ENCODE measurements at regions not wholly inside any gene's neighbourhood (a gene's known extent, or its start where the extent isn't known, plus 50 kb on each side); places are given as distances from the start of the nearest gene placed in this dataset.
"Not testable (repeated sequence)": the region's sequence is repeated elsewhere in the genome, so short reads cannot be mapped to it uniquely, and the experiment has no call there.

DNA sequence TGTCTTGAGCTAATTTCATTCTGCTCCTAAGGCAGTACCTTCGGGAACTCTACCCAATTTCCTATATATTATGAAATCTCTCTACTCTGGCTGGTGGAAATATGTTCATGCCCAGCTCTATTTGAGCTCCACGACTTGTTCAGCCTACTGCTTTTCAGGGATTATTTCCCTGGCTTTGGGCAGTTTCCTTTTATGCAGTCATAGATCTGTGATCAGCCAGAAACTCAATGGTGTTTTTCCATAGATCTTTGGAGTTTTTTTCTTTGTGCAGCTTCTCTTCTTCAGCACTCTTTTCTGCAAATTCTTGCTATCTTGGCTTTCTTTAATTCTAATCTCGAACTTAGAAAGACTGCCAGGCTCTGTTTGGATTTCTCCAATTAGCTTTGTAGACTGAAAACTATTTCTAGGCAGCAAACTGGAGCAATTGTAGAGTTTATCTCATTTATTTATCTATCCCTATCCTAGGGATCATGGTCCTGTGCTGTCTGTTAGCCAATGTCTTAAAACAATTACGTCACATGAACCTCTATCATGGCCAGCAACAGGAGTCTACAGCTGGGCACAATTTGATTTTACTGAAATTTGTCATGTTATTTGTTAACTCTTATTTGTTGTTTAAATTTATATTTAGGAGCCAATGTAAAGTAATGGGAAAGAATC, 328.4 kb downstream of the BCKDHB start:
- Histone ChIP-seq H3K9me3 (ENCODE audit: control insufficient read depth in 5 of 5, low read length in 5 of 5) (peaks cover 0 to 4% (median 0%) of the 10 kb centered on the region in 5 donors), H3K4me1 (ENCODE audit: control insufficient read depth in 5 of 5, insufficient read depth in 5 of 5, low read length in 5 of 5) (peaks cover 0 to 3% (median 0%) of the 10 kb centered on the region in 5 donors), H3K27me3 (ENCODE audit: control insufficient read depth in 5 of 5, insufficient read depth in 4 of 5, low read length in 5 of 5) (no peaks in the 10 kb centered on the region), H3K27ac (ENCODE audit: low read depth, low read length) (no peak overlapping the region), H3K4me3 (ENCODE audit: low read depth in 1 of 5, low read length in 5 of 5) (no peak overlapping the region), H3K36me3 (ENCODE audit: control insufficient read depth in 5 of 5, insufficient read depth in 5 of 5, low read length in 5 of 5) (no peaks in the 10 kb centered on the region), H3K9ac (ENCODE audit: low read length in 5 of 5) (no peak overlapping the region)

GRCh38 chr6:80433673-80434025, 327.2 kb downstream of the BCKDHB start:
- H3K36me3 ChIP-seq (ENCODE audit: control insufficient read depth in 5 of 5, insufficient read depth in 5 of 5, low read length in 5 of 5): no peaks in the 10 kb centered on the region
- no peak overlapping the region for H3K4me3 ChIP-seq (ENCODE audit: low read depth in 1 of 5, low read length in 5 of 5)

GRCh38 chr6:80433010-80433672, 326.7 kb downstream of the BCKDHB start:
- H3K9ac ChIP-seq (ENCODE audit: low read length in 5 of 5): no peak overlapping the region
- H3K4me3 ChIP-seq (ENCODE audit: low read depth in 1 of 5, low read length in 5 of 5): no peak overlapping the region
- H3K4me1 ChIP-seq (ENCODE audit: control insufficient read depth in 5 of 5, insufficient read depth in 5 of 5, low read length in 5 of 5): peaks cover 0 to 3% (median 0%) of the 10 kb centered on the region in 5 donors
- H3K36me3 ChIP-seq (ENCODE audit: control insufficient read depth in 5 of 5, insufficient read depth in 5 of 5, low read length in 5 of 5): no peaks in the 10 kb centered on the region
- H3K27ac ChIP-seq (ENCODE audit: low read depth, low read length): no peak overlapping the region
- H3K9me3 ChIP-seq (ENCODE audit: control insufficient read depth in 5 of 5, low read length in 5 of 5): peaks cover 0 to 4% (median 0%) of the 10 kb centered on the region in 5 donors
- H3K27me3 ChIP-seq (ENCODE audit: control insufficient read depth in 5 of 5, insufficient read depth in 4 of 5, low read length in 5 of 5): no peaks in the 10 kb centered on the region

More at GRCh38 chr6:80433673-80434025, 327.2 kb downstream of the BCKDHB start:
- Histone ChIP-seq H3K9ac (ENCODE audit: low read length in 5 of 5) (no peak overlapping the region), H3K27me3 (ENCODE audit: control insufficient read depth in 5 of 5, insufficient read depth in 4 of 5, low read length in 5 of 5) (no peaks in the 10 kb centered on the region), H3K9me3 (ENCODE audit: control insufficient read depth in 5 of 5, low read length in 5 of 5) (peaks cover 0 to 4% (median 0%) of the 10 kb centered on the region in 5 donors), H3K27ac (ENCODE audit: low read depth, low read length) (no peak overlapping the region), H3K4me1 (ENCODE audit: control insufficient read depth in 5 of 5, insufficient read depth in 5 of 5, low read length in 5 of 5) (peaks cover 0 to 3% (median 0%) of the 10 kb centered on the region in 5 donors)

- Histone ChIP-seq H3K4me1 (ENCODE audit: control insufficient read depth in 5 of 5, insufficient read depth in 5 of 5, low read length in 5 of 5) (no peaks in the 10 kb centered on the region), H3K27me3 (ENCODE audit: control insufficient read depth in 5 of 5, insufficient read depth in 4 of 5, low read length in 5 of 5) (no peaks in the 10 kb centered on the region), H3K27ac (ENCODE audit: low read depth, low read length) (no peak overlapping the region), H3K36me3 (ENCODE audit: control insufficient read depth in 5 of 5, insufficient read depth in 5 of 5, low read length in 5 of 5) (peaks cover 0 to 3% (median 0%) of the 10 kb centered on the region in 5 donors), H3K9me3 (ENCODE audit: control insufficient read depth in 5 of 5, low read length in 5 of 5) (peaks cover 5 to 30% (median 20%) of the 10 kb centered on the region in 5 donors), H3K9ac (ENCODE audit: low read length in 5 of 5) (no peak overlapping the region), H3K4me3 (ENCODE audit: low read depth in 1 of 5, low read length in 5 of 5) (no peak overlapping the region)
These were observed 318.8 kb downstream of the BCKDHB start for GRCh38 chr6:80425089-80425823.

- Histone ChIP-seq H3K9ac (ENCODE audit: low read length in 5 of 5) (no peak overlapping the region), H3K27ac (ENCODE audit: low read depth, low read length) (no peak overlapping the region), H3K9me3 (ENCODE audit: control insufficient read depth in 5 of 5, low read length in 5 of 5) (peaks cover 0 to 13% (median 3%) of the 10 kb centered on the region in 5 donors), H3K4me1 (ENCODE audit: control insufficient read depth in 5 of 5, insufficient read depth in 5 of 5, low read length in 5 of 5) (no peaks in the 10 kb centered on the region), H3K4me3 (ENCODE audit: low read depth in 1 of 5, low read length in 5 of 5) (no peak overlapping the region), H3K36me3 (ENCODE audit: control insufficient read depth in 5 of 5, insufficient read depth in 5 of 5, low read length in 5 of 5) (no peaks in the 10 kb centered on the region), H3K27me3 (ENCODE audit: control insufficient read depth in 5 of 5, insufficient read depth in 4 of 5, low read length in 5 of 5) (no peaks in the 10 kb centered on the region)
These were observed 305.0 kb downstream of the BCKDHB start for GRCh38 chr6:80411486-80411885.

GRCh38 chr6:80407976-80408375, 301.5 kb downstream of the BCKDHB start:
- not testable (repeated sequence) for H3K27ac ChIP-seq (ENCODE audit: low read depth, low read length); H3K9ac ChIP-seq (ENCODE audit: low read length in 5 of 5); H3K27me3 ChIP-seq (ENCODE audit: control insufficient read depth in 5 of 5, insufficient read depth in 4 of 5, low read length in 5 of 5); H3K4me3 ChIP-seq (ENCODE audit: low read depth in 1 of 5, low read length in 5 of 5); H3K4me1 ChIP-seq (ENCODE audit: control insufficient read depth in 5 of 5, insufficient read depth in 5 of 5, low read length in 5 of 5); H3K36me3 ChIP-seq (ENCODE audit: control insufficient read depth in 5 of 5, insufficient read depth in 5 of 5, low read length in 5 of 5)
- peaks cover 0 to 11% (median 3%) of the 10 kb centered on the region in 5 donors for H3K9me3 ChIP-seq (ENCODE audit: control insufficient read depth in 5 of 5, low read length in 5 of 5)

GRCh38 chr6:80404889-80405288, 298.4 kb downstream of the BCKDHB start:
- H3K27me3 ChIP-seq (ENCODE audit: control insufficient read depth in 5 of 5, insufficient read depth in 4 of 5, low read length in 5 of 5): no peaks in the 10 kb centered on the region
- no peaks in the 10 kb centered on the region for H3K36me3 ChIP-seq (ENCODE audit: control insufficient read depth in 5 of 5, insufficient read depth in 5 of 5, low read length in 5 of 5)
- H3K9ac ChIP-seq (ENCODE audit: low read length in 5 of 5): no peak overlapping the region
- H3K9me3 ChIP-seq (ENCODE audit: control insufficient read depth in 5 of 5, low read length in 5 of 5): peaks cover 0 to 9% (median 6%) of the 10 kb centered on the region in 5 donors
- no peaks in the 10 kb centered on the region for H3K4me1 ChIP-seq (ENCODE audit: control insufficient read depth in 5 of 5, insufficient read depth in 5 of 5, low read length in 5 of 5)
- H3K4me3 ChIP-seq (ENCODE audit: low read depth in 1 of 5, low read length in 5 of 5): no peak overlapping the region
- H3K27ac ChIP-seq (ENCODE audit: low read depth, low read length): no peak overlapping the region

DNA sequence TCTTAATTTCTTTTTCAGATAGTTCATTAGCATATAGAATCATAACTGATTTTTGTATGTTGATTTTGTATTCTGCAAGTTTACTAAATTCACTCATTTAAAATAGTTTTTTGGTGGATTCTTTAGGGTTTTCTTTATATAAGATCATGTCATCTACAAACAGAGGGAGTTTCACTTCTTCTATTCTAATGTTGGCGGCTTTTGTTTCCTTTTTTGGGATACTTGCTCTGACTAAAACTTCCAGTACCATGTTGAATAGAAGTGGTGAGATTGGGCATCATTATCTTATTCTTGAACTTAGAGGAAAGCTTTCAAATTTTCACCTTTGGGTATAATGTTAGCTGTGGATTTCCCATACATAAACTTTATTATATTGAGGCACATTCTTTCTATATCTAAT, 296.9 kb downstream of the BCKDHB start:
- H3K9ac ChIP-seq (ENCODE audit: low read length in 5 of 5): no peak overlapping the region
- H3K36me3 ChIP-seq (ENCODE audit: control insufficient read depth in 5 of 5, insufficient read depth in 5 of 5, low read length in 5 of 5): no peaks in the 10 kb centered on the region
- no peaks in the 10 kb centered on the region for H3K27me3 ChIP-seq (ENCODE audit: control insufficient read depth in 5 of 5, insufficient read depth in 4 of 5, low read length in 5 of 5)
- H3K4me3 ChIP-seq (ENCODE audit: low read depth in 1 of 5, low read length in 5 of 5): no peak overlapping the region
- H3K27ac ChIP-seq (ENCODE audit: low read depth, low read length): no peak overlapping the region
- peaks cover 0 to 9% (median 6%) of the 10 kb centered on the region in 5 donors for H3K9me3 ChIP-seq (ENCODE audit: control insufficient read depth in 5 of 5, low read length in 5 of 5)
- H3K4me1 ChIP-seq (ENCODE audit: control insufficient read depth in 5 of 5, insufficient read depth in 5 of 5, low read length in 5 of 5): no peaks in the 10 kb centered on the region

DNA sequence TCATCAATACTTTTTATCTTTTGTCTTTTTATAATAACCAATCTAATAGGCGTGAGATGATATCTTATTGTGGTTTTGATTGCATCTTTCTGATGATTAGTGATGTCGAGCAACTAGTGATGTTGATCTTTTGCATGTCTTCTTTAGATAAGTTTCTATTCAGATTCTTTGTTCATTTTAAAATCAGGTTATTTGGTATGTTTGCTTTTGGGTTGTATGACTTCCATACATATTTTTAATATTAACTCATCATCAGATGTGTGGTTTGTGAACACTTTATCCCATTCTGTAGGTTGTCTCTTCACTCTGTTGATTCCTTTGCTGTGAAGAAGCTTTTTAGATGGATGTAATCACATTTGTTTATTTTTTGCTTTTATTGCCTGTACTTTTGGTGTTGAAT, 295.8 kb downstream of the BCKDHB start:
- Histone ChIP-seq H3K27me3 (ENCODE audit: control insufficient read depth in 5 of 5, insufficient read depth in 4 of 5, low read length in 5 of 5) (no peaks in the 10 kb centered on the region), H3K36me3 (ENCODE audit: control insufficient read depth in 5 of 5, insufficient read depth in 5 of 5, low read length in 5 of 5) (no peaks in the 10 kb centered on the region), H3K9ac (ENCODE audit: low read length in 5 of 5) (no peak overlapping the region), H3K27ac (ENCODE audit: low read depth, low read length) (no peak overlapping the region), H3K4me1 (ENCODE audit: control insufficient read depth in 5 of 5, insufficient read depth in 5 of 5, low read length in 5 of 5) (no peaks in the 10 kb centered on the region), H3K9me3 (ENCODE audit: control insufficient read depth in 5 of 5, low read length in 5 of 5) (peaks cover 0 to 9% (median 6%) of the 10 kb centered on the region in 5 donors), H3K4me3 (ENCODE audit: low read depth in 1 of 5, low read length in 5 of 5) (no peak overlapping the region)
